SIG-M5 treated with dmso at 0.1 percent for 504 hours (cell line): ENCODE measurements at regions not wholly inside any gene's neighbourhood (a gene's known extent, or its start where the extent isn't known, plus 50 kb on each side); places are given as distances from the start of the nearest gene placed in this dataset.

Source experiments
- DNase-seq: peaks from one replicate; lab custom pipeline; 2025; ENCODE audit not compliant: unreplicated experiment; lab: John Stamatoyannopoulos, UW

GRCh38 chr1:38303843-38304242 lies 257.2 kb upstream of the POU3F1 start:
- DNase-seq, result no peak

GRCh38 chr1:38301040-38301439 lies 254.4 kb upstream of the POU3F1 start:
- no peak for DNase-seq

- no peak for DNase-seq
Observed at GRCh38 chr1:38300616-38301015, 254.0 kb upstream of the POU3F1 start.

GRCh38 chr1:38297842-38298241 lies 251.2 kb upstream of the POU3F1 start:
- DNase-seq, result no peak

GRCh38 chr1:38297246-38297645 lies 250.7 kb upstream of the POU3F1 start:
- no peak for DNase-seq

GRCh38 chr1:38296047-38296446 lies 249.5 kb upstream of the POU3F1 start:
- no peak for DNase-seq

GRCh38 chr1:38293567-38293966 lies 247.0 kb upstream of the POU3F1 start:
- DNase-seq, result no peak

- DNase-seq, result no peak
Observed at GRCh38 chr1:38292969-38293368, 246.4 kb upstream of the POU3F1 start.

- no peak for DNase-seq
Observed at GRCh38 chr1:38291906-38292521, 245.4 kb upstream of the POU3F1 start.

GRCh38 chr1:38291336-38291735 lies 244.7 kb upstream of the POU3F1 start:
- DNase-seq, result no peak

GRCh38 chr1:38289034-38289433 lies 242.4 kb upstream of the POU3F1 start:
- DNase-seq, result no peak

- DNase-seq, result no peak
Observed at GRCh38 chr1:38287547-38287946, 241.0 kb upstream of the POU3F1 start.

- no peak for DNase-seq
Observed at GRCh38 chr1:38287036-38287435, 240.4 kb upstream of the POU3F1 start.

GRCh38 chr1:38285807-38286530 lies 239.4 kb upstream of the POU3F1 start:
- DNase-seq, result no peak

GRCh38 chr1:38284953-38285352 lies 238.4 kb upstream of the POU3F1 start:
- no peak for DNase-seq

- no peak for DNase-seq
Observed at GRCh38 chr1:38283696-38284470, 237.3 kb upstream of the POU3F1 start.

- DNase-seq, result no peak
Observed at GRCh38 chr1:38279148-38279547, 232.6 kb upstream of the POU3F1 start.

GRCh38 chr1:38277646-38278045 lies 231.1 kb upstream of the POU3F1 start:
- DNase-seq, result no peak

- DNase-seq, result no peak
Observed at GRCh38 chr1:38275960-38276359, 229.4 kb upstream of the POU3F1 start.

GRCh38 chr1:38274974-38275373 lies 228.4 kb upstream of the POU3F1 start:
- no peak for DNase-seq

- no peak for DNase-seq
Observed at GRCh38 chr1:38273196-38273804, 226.7 kb upstream of the POU3F1 start.

- DNase-seq, result no peak
Observed at GRCh38 chr1:38272515-38272914, 225.9 kb upstream of the POU3F1 start.
